Mesothelial cell of epicardium (in vitro differentiated cells): ENCODE measurements at regions not wholly inside any gene's neighbourhood (a gene's known extent, or its start where the extent isn't known, plus 50 kb on each side); places are given as distances from the start of the nearest gene placed in this dataset.

Experiments used
- DNase-seq, 2 experiments: peaks; one replicate each; pipeline ENCODE4 v3.0.0; 2021; ENCODE audit warnings: low spot score in 2 of 2; ENCODE audit not compliant: unreplicated experiment in 2 of 2
- H3K27ac Mint-ChIP-seq: 2 replicates; pipeline ENCODE4 v1.8.0; 2021; ENCODE audit warnings: mixed read lengths
- H3K27me3 Mint-ChIP-seq: 2 replicates; pipeline ENCODE4 v1.8.0; 2021; ENCODE audit warnings: low read depth, mixed read lengths
- H3K36me3 Mint-ChIP-seq: 2 replicates; pipeline ENCODE4 v1.8.0; 2021; ENCODE audit warnings: mixed read lengths
- H3K4me1 Mint-ChIP-seq: 2 replicates; pipeline ENCODE4 v1.8.0; 2021; ENCODE audit warnings: mixed read lengths
- H3K4me3 Mint-ChIP-seq: 2 replicates; pipeline ENCODE4 v1.8.0; 2021; ENCODE audit warnings: mild to moderate bottlenecking, moderate library complexity, mixed read lengths
- H3K9me3 Mint-ChIP-seq: 2 replicates; pipeline ENCODE4 v1.8.0; 2021; ENCODE audit warnings: mixed read lengths
- CTCF ChIP-seq: fragments of 200-600 bp; sonication (generic); IDR thresholded peaks from one replicate; pipeline ENCODE4 v1.5.0; 2021; ENCODE audit warnings: antibody characterized with exemption; ENCODE audit not compliant: unreplicated experiment

DNA sequence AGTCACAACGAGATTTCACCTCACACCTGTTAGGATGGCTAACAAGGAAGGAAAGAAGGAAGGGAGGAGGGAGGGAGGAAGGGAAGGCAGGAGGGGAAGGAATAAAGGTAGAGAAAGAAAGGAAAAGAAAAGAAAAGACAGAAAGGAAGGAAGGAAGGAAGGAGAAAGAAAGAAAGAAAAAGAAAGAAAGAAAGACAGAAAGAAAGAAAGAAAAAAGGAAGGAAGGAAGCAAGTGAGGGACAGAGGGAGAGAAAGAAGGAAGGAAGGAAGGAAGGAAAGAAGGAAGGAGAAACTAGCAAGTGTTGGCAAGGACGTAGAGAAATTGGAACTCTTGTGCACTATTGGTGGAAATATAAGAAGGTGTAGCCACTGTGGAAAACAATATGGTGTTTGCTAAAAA lies 52.2 kb downstream of the CCDC185 start:
- Mint-ChIP-seq H3K9me3 (peaks cover 34% of the 10 kb centered on the region), H3K4me1 (no peaks in the 10 kb centered on the region), H3K27ac (no peak overlapping the region), H3K4me3 (no peak overlapping the region), H3K27me3 (peaks cover 30% of the 10 kb centered on the region), H3K36me3 (no peaks in the 10 kb centered on the region)
- TF ChIP-seq CTCF, result no peak
- no peak for DNase-seq

- Mint-ChIP-seq H3K36me3 (no peaks in the 10 kb centered on the region), H3K4me3 (no peak overlapping the region), H3K27ac (no peak overlapping the region), H3K4me1 (no peaks in the 10 kb centered on the region), H3K9me3 (peaks cover 9% of the 10 kb centered on the region), H3K27me3 (peaks cover 10% of the 10 kb centered on the region)
- DNase-seq, result no peak
- no peak for TF ChIP-seq CTCF
Observed at GRCh38 chr1:223453902-223454301, 60.7 kb downstream of the CCDC185 start.

DNA sequence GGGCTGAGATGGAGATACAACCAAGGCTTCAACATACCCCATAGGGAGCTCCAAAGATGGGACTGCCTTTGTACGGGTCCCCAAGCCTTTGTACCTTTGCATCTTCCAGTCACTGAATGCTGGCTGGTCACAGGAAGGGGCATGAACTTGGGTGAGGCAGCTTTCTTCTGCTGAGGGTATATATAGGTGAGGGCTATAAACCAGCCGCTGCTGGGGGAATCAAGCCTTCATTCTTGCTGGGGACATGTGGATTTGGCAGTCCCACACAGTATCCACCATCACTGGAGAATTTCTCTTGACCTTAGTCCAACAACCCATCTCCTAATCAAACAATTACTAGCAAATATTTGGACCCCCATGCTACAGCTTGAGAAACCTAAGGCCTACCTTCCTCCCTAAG lies 61.7 kb downstream of the CCDC185 start:
- Mint-ChIP-seq H3K4me1 (no peaks in the 10 kb centered on the region), H3K9me3 (peaks cover 11% of the 10 kb centered on the region), H3K36me3 (no peaks in the 10 kb centered on the region), H3K4me3 (no peak overlapping the region), H3K27me3 (peaks cover 10% of the 10 kb centered on the region), H3K27ac (no peak overlapping the region)
- TF ChIP-seq CTCF, result no peak
- no peak for DNase-seq

GRCh38 chr1:223455470-223455869 lies 62.3 kb downstream of the CCDC185 start:
- no peaks in the 10 kb centered on the region for H3K4me1 Mint-ChIP-seq
- no peak for TF ChIP-seq CTCF
- no peak for DNase-seq
- H3K27ac Mint-ChIP-seq, result no peak overlapping the region
- no peak overlapping the region for H3K4me3 Mint-ChIP-seq
- H3K27me3 Mint-ChIP-seq, result peaks cover 12% of the 10 kb centered on the region
- H3K36me3 Mint-ChIP-seq, result no peaks in the 10 kb centered on the region
- H3K9me3 Mint-ChIP-seq, result peaks cover 11% of the 10 kb centered on the region

GRCh38 chr1:223456747-223457146 lies 63.5 kb downstream of the CCDC185 start:
- no peak overlapping the region for H3K4me3 Mint-ChIP-seq

More at GRCh38 chr1:223456747-223457146, 63.5 kb downstream of the CCDC185 start:
- Mint-ChIP-seq H3K4me1 (no peaks in the 10 kb centered on the region), H3K36me3 (no peaks in the 10 kb centered on the region), H3K27ac (no peak overlapping the region), H3K27me3 (peaks cover 17% of the 10 kb centered on the region), H3K9me3 (peaks cover 11% of the 10 kb centered on the region)
- no peak for TF ChIP-seq CTCF
- no peak for DNase-seq
